PC-3 (cell line): ENCODE measurements at regions not wholly inside any gene's neighbourhood (a gene's known extent, or its start where the extent isn't known, plus 50 kb on each side); places are given as distances from the start of the nearest gene placed in this dataset.
"Not testable (repeated sequence)": the region's sequence is repeated elsewhere in the genome, so short reads cannot be mapped to it uniquely, and the experiment has no call there.

ENCODE experiments used
- ATAC-seq: fragments of 200-7000 bp; cut with Tn5 transposase; 2 replicates; pipeline ENCODE4 v1.9.1; 2020; ENCODE audit warnings: mild to moderate bottlenecking, moderate library complexity
- BruUV-seq: library from RNA; stranded (reverse); fragments of 400-500 nt; replicated peaks from 2 replicates; lab custom pipeline; 2021; lab: Mats Ljungman, UMichigan
- CTCF ChIA-PET: fragments of 300-600 bp; sonication (Branson Sonifier 250); formaldehyde crosslinking; loops from one replicate; lab custom pipeline; 2022; ENCODE audit warnings: antibody characterized with exemption; lab: Charles Lee
- POLR2A ChIA-PET: fragments of 300-600 bp; sonication (Branson Sonifier 250); formaldehyde crosslinking; loops from one replicate; lab custom pipeline; 2022; ENCODE audit warnings: antibody characterized with exemption; ENCODE audit not compliant: unreplicated experiment; lab: Charles Lee
- DNase-seq: peaks from one replicate; pipeline ENCODE4 v3.0.0-alpha.2; 2015
- H2AFZ ChIP-seq: fragments of 300-600 bp; sonication (generic); 2 replicates; pipeline ENCODE4 v1.6.0; 2016; ENCODE audit warnings: antibody characterized with exemption, low read length
- H3F3A ChIP-seq: fragments of 300-600 bp; sonication (generic); one replicate; pipeline ENCODE4 v1.6.0; 2017; ENCODE audit warnings: antibody characterized with exemption, low read length, control low read depth, mild to moderate bottlenecking; ENCODE audit not compliant: unreplicated experiment
- H3K27ac ChIP-seq: fragments of 300-600 bp; sonication (generic); 2 replicates; pipeline ENCODE4 v1.5.1; 2016; ENCODE audit warnings: mild to moderate bottlenecking, low read length
- H3K27me3 ChIP-seq: fragments of 300-600 bp; sonication (generic); 2 replicates; pipeline ENCODE4 v1.6.1; 2016; ENCODE audit warnings: low read length, mixed read lengths
- H3K36me3 ChIP-seq: fragments of 300-600 bp; sonication (generic); 2 replicates; pipeline ENCODE4 v1.6.1; 2016; ENCODE audit warnings: low read depth, mixed run types, low read length, mixed read lengths
- H3K4me1 ChIP-seq: fragments of 300-600 bp; sonication (generic); 2 replicates; pipeline ENCODE4 v1.5.1; 2016; ENCODE audit warnings: low read length; ENCODE audit not compliant: insufficient read depth
- H3K4me2 ChIP-seq: fragments of 300-600 bp; sonication (generic); 2 replicates; pipeline ENCODE4 v1.6.0; 2016; ENCODE audit warnings: low read length
- H3K4me3 ChIP-seq: fragments of 300-600 bp; sonication (generic); 2 replicates; pipeline ENCODE4 v1.5.1; 2016; ENCODE audit warnings: mild to moderate bottlenecking, low read length, mixed read lengths
- H3K79me2 ChIP-seq: fragments of 300-600 bp; sonication (generic); 2 replicates; pipeline ENCODE4 v1.6.1; 2017; ENCODE audit warnings: low read length, mixed read lengths
- H3K9ac ChIP-seq: fragments of 300-600 bp; sonication (generic); 2 replicates; pipeline ENCODE4 v1.6.0; 2016; ENCODE audit warnings: mild to moderate bottlenecking, low read length
- H3K9me2 ChIP-seq: fragments of 300-600 bp; sonication (generic); replicated peaks from 2 replicates; pipeline ENCODE4 v1.6.1; 2016; ENCODE audit warnings: mixed run types, low read length, mixed read lengths
- H3K9me3 ChIP-seq: fragments of 300-600 bp; sonication (generic); 2 replicates; pipeline ENCODE4 v1.6.1; 2016; ENCODE audit warnings: low read length, mixed read lengths
- H4K20me1 ChIP-seq: fragments of 300-600 bp; sonication (generic); 2 replicates; pipeline ENCODE4 v1.6.1; 2016; ENCODE audit warnings: low read length, mixed read lengths
- EZH2 ChIP-seq: fragments of 300-600 bp; sonication (generic); IDR thresholded peaks from one replicate; pipeline ENCODE4 v1.6.1; 2017; ENCODE audit warnings: antibody characterized with exemption, mild to moderate bottlenecking, low read length; ENCODE audit not compliant: unreplicated experiment
- EZH2phosphoT487 ChIP-seq: fragments of 300-600 bp; sonication (generic); IDR thresholded peaks from 2 replicates; pipeline ENCODE4 v1.6.1; 2018; ENCODE audit warnings: mild to moderate bottlenecking, antibody characterized with exemption, low read length, borderline replicate concordance
- intact Hi-C: fragments of 100-400 bp; cut with micrococcal nuclease; formaldehyde crosslinking; loops from 2 replicates; pipeline ENCODE4 v1.9.0; 2023
- TF ChIP-seq, protein P1 (sequence below): fragments of 300-600 bp; sonication (generic); conservative IDR thresholded peaks from 2 replicates; pipeline ENCODE4 v1.5.1; 2017; ENCODE audit warnings: antibody characterized with exemption, low read depth, mild to moderate bottlenecking, low read length

DNA sequence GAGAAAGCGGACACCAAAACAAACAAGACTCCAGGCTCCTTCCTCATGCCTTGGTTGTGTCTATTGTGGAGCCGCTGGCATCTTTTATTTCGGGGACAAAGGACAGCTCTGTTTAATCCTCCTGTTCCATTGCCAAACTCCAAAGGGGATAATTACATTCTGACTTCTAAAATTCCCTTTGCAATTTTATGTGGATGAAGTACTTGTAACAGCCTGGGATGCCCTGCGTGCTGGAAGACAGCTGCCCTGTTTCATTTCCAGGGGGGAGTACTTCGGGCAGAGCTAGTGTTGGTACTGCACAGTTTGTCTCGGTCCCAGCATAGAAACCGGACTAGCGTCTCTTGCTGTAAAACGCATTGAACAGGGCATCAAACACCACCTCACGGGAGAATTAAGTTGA lies 90.9 kb downstream of the BAMBI start:
- no peaks in the 10 kb centered on the region for H3K79me2 ChIP-seq
- ChIA-PET CTCF (no interaction called here), POLR2A (interaction anchor here (0.6 kb wide), 1 partner anchor 281 kb away, joined by 4 read pairs; no protein-coding TSS in a partner anchor)
- no peaks in the 10 kb centered on the region for H3K36me3 ChIP-seq
- no peak overlapping the region for H3K4me2 ChIP-seq
- H4K20me1 ChIP-seq, result no peaks in the 10 kb centered on the region
- no peak overlapping the region for H3K9ac ChIP-seq
- H3K4me3 ChIP-seq, result no peak overlapping the region
- ATAC-seq (no peak), DNase-seq (no peak)
- TF ChIP-seq EZH2phosphoT487, result no peak
- no peak for TF ChIP-seq EZH2
- TF ChIP-seq, protein P1, sequence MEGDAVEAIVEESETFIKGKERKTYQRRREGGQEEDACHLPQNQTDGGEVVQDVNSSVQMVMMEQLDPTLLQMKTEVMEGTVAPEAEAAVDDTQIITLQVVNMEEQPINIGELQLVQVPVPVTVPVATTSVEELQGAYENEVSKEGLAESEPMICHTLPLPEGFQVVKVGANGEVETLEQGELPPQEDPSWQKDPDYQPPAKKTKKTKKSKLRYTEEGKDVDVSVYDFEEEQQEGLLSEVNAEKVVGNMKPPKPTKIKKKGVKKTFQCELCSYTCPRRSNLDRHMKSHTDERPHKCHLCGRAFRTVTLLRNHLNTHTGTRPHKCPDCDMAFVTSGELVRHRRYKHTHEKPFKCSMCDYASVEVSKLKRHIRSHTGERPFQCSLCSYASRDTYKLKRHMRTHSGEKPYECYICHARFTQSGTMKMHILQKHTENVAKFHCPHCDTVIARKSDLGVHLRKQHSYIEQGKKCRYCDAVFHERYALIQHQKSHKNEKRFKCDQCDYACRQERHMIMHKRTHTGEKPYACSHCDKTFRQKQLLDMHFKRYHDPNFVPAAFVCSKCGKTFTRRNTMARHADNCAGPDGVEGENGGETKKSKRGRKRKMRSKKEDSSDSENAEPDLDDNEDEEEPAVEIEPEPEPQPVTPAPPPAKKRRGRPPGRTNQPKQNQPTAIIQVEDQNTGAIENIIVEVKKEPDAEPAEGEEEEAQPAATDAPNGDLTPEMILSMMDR, result no peak
- intact Hi-C loops, result no loop called here
- BruUV-seq, result no TSS peak
- H3K4me1 ChIP-seq, result no peaks in the 10 kb centered on the region
- no peaks in the 10 kb centered on the region for H3K27me3 ChIP-seq
- H2AFZ ChIP-seq, result no peak overlapping the region
- H3K9me2 ChIP-seq, result no peaks in the 10 kb centered on the region
- H3K9me3 ChIP-seq, result no peaks in the 10 kb centered on the region
- no peaks in the 10 kb centered on the region for H3F3A ChIP-seq
- H3K27ac ChIP-seq, result no peak overlapping the region

DNA sequence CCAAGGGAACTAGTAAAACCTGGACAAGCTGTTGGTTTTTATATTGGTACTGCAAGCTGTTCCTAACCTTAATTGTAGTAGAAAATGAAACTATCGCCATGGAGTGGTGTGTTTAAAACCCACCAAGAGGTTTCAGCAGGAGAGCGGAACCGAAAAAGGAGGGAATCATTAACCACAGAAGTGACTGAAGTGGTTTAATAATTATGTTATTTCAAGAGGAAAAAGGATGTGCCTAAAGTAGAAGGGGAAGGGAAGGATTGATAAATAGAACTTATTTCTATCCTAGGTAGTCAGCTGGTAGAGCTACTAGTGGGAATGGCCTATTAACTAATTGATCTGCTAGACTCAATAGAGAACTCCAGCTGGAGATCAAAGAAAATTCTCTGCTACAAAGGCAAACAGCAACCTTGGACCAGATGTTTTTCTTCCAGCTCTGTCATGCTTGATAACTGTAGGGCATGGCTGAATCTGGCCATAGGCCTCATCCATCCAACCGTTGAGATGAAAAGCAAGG lies 91.8 kb downstream of the BAMBI start:
- Histone ChIP-seq H3K4me1 (peaks cover 4% of the 10 kb centered on the region), H3K4me3 (no peak overlapping the region), H3F3A (no peaks in the 10 kb centered on the region), H3K27me3 (no peaks in the 10 kb centered on the region), H3K36me3 (no peaks in the 10 kb centered on the region), H4K20me1 (no peaks in the 10 kb centered on the region), H3K9me2 (no peaks in the 10 kb centered on the region), H3K27ac (no peak overlapping the region), H3K9ac (no peak overlapping the region), H3K4me2 (no peak overlapping the region), H3K79me2 (no peaks in the 10 kb centered on the region), H3K9me3 (no peaks in the 10 kb centered on the region), H2AFZ (no peak overlapping the region)
- TF ChIP-seq, protein P1, result no peak
- TF ChIP-seq EZH2phosphoT487 (no peak), EZH2 (no peak)
- DNase-seq, result no peak
- POLR2A ChIA-PET, result no interaction called here
- intact Hi-C loops, result no loop called here
- no peak for ATAC-seq
- CTCF ChIA-PET, result no interaction called here
- no TSS peak for BruUV-seq

DNA sequence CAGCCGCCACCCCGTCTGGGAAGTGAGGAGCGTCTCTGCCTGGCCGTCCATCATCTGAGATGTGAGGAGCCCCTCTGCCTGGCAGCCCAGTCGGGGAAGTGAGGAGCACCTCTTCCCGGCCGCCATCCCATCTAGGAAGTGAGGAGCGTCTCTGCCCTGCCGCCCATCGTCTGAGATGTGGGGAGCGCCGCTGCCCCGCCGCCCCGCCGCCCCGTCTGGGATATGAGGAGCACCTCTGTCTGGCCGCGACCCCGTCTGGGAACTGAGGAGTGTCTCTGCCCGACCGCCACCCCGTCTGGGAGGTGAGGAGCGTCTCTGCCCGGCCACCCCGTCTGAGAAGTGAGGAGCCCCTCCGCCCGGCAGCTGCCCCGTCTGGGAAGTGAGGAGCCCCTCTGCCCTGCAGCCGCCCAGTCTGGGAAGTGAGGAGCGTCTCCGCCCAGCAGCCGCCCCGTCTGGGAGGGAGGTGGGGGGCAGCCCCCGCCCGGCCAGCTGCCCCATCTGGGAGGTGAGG lies 94.3 kb downstream of the BAMBI start:
- DNase-seq, ATAC-seq, H3K27ac ChIP-seq, H3K9me3 ChIP-seq, POLR2A ChIA-PET, H3K9ac ChIP-seq, H3K36me3 ChIP-seq, H3K4me2 ChIP-seq, H2AFZ ChIP-seq, H3F3A ChIP-seq, CTCF ChIA-PET, H3K27me3 ChIP-seq, intact Hi-C loops, H3K4me1 ChIP-seq, H4K20me1 ChIP-seq, BruUV-seq, H3K79me2 ChIP-seq, H3K4me3 ChIP-seq, H3K9me2 ChIP-seq: not testable (repeated sequence)
